MG63 (cell line): ENCODE measurements at regions not wholly inside any gene's neighbourhood (a gene's known extent, or its start where the extent isn't known, plus 50 kb on each side); places are given as distances from the start of the nearest gene placed in this dataset.

Source experiments
- DNase-seq: peaks from one replicate; pipeline ENCODE4 v3.0.0-alpha.2; 2020
- H3K27me3 ChIP-seq: fragments of 250-450 bp; sonication (Bioruptor Pico); 2 replicates; pipeline ENCODE4 v1.5.1; 2020; ENCODE audit warnings: mild to moderate bottlenecking, moderate library complexity
- H3K36me3 ChIP-seq: fragments of 250-450 bp; sonication (Bioruptor Pico); 2 replicates; pipeline ENCODE4 v1.5.1; 2020; ENCODE audit warnings: mild to moderate bottlenecking, moderate library complexity
- H3K4me3 ChIP-seq: fragments of 250-450 bp; sonication (Bioruptor Pico); 2 replicates; pipeline ENCODE4 v1.5.1; 2020; ENCODE audit warnings: mild to moderate bottlenecking, moderate library complexity
- H3K9me3 ChIP-seq: fragments of 250-450 bp; sonication (Bioruptor Pico); 2 replicates; pipeline ENCODE4 v1.5.1; 2020; ENCODE audit warnings: mild to moderate bottlenecking, moderate library complexity

DNA sequence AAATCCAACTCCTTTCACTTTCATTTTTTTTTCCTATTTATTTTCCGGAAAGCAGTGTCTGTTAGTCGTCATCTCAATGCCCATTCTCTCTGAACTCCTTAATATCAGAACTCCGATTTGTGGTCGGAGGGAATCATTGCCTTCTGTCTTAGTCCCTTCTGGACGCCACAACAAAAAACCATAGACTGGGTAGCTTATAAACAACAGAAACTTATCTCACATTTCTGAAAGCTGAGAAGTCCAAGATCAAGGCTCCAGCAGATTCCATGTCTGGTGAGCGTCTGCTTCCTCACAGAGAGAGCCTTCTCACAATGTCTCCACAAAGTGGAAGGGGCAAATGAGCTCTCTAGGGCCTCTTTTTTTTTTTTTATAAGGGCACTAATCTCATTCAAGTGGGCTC lies 296.6 kb upstream of the CDH11 start:
- no peaks in the 10 kb centered on the region for H3K27me3 ChIP-seq
- no peaks in the 10 kb centered on the region for H3K9me3 ChIP-seq
- H3K4me3 ChIP-seq = no peak overlapping the region
- H3K36me3 ChIP-seq = no peaks in the 10 kb centered on the region
- DNase-seq = no peak

DNA sequence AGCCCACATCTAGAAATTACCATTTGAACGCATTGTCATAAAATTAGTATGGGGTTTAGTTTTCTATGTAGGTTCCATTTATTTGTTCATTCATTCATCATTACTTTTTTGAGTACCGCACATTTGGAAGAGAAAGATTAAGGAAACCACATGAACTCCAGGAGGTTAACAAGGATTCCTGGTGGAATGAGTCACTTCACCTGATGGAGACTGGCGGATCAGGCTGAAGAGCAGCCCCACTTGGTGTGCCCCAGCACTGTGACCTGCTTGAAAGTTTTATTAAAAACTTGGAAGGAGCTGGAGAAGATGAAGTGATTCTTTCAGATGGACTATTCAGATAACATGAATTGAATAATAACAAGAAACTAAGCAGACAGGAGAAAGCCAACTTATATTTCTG lies 293.6 kb upstream of the CDH11 start:
- H3K36me3 ChIP-seq = no peaks in the 10 kb centered on the region
- H3K4me3 ChIP-seq = no peak overlapping the region
- no peaks in the 10 kb centered on the region for H3K9me3 ChIP-seq
- H3K27me3 ChIP-seq = no peaks in the 10 kb centered on the region
- DNase-seq = no peak

DNA sequence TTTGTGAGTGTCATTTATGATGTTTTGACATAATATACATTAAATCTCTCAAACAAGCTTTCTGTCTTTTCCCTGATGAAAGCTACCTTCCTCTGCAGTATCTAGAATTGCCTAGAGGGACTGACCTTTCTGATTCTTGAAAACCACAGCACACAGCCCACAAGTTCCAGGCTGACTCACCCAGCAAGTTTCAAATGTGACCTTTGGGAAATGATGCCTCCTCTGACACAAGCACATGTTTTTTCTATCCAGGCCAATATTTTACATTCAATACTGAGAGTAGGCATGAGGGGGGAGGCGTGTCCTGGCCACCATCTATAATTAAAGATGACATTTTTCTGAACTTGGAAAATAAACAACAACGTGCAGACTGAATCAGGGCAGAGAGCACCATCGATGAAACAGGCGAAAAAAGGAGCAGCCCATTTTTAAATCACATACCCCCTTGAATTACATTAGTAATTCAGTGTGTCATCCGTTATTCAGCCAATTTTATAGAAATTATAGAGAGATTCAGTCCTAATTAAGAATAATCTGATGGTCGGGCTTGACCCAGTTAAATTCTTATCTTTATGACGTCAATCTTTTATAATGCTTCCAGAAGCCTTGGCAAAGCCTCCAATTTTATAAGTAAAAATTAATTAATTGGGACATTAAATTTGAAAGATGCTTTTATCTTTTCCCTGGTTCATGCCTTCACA lies 292.6 kb upstream of the CDH11 start:
- Histone ChIP-seq H3K27me3 (no peaks in the 10 kb centered on the region), H3K36me3 (no peaks in the 10 kb centered on the region), H3K4me3 (no peak overlapping the region), H3K9me3 (no peaks in the 10 kb centered on the region)
- DNase-seq = peak; percentile 51

DNA sequence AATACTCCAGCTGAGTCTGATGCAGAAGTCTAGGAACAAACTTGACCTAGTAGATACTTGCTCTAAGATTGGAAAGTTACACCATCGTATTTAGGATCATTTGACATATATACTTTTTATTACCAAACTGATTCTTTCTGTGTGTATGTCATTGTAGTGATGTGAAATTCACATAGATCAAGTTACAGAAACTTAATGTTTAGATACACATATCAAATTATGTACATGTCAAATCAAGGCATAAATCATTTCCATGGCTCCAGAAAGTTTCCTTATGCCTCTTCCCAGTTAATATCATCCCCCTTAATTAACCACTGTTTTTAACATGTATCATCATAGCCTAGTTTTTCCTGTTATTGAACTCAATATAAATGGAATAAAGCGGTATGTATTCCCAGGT lies 292.0 kb upstream of the CDH11 start:
- Histone ChIP-seq H3K27me3 (no peaks in the 10 kb centered on the region), H3K4me3 (no peak overlapping the region), H3K9me3 (no peaks in the 10 kb centered on the region), H3K36me3 (no peaks in the 10 kb centered on the region)
- no peak for DNase-seq

DNA sequence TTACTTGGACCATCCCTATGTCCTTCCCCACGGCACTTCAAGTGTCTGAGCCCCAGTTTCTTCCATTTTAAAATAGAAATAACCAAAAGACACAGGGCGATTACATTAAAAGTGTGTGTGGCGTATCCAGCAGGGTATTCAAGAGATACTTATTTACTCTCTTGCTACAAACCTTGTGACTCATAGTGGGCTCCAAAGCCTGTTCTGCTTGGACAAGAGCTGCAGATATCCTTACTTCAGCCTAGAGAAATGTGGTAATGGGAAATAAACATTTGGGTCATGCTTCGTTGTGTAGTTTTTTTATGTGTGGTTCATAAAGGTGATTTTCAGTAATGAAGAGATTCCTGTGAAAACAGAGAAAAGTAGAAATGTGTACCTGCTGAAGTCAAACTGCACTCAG lies 288.9 kb upstream of the CDH11 start:
- no peaks in the 10 kb centered on the region for H3K9me3 ChIP-seq
- DNase-seq = peak; percentile 9
- H3K27me3 ChIP-seq = no peaks in the 10 kb centered on the region
- H3K4me3 ChIP-seq = no peak overlapping the region
- H3K36me3 ChIP-seq = no peaks in the 10 kb centered on the region

DNA sequence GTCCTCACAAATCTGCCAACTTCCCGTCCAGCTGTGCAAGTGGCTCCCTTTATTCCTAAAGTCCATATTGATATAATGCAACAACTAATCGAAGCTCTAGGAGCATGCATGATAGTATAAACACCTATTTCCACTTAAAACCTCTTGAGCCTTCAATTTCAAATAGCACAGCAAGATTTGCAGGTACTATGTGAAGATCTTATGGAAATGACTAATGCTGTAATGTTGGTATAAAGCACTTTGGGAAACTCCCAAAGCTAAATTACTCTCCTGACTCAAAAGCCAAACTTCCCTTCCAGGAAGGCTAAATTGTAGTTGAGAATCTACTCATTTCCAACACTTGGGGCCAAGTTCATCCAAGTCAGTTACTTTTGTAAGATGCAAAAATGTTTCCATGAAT lies 287.6 kb upstream of the CDH11 start:
- DNase-seq = no peak
- no peaks in the 10 kb centered on the region for H3K9me3 ChIP-seq
- H3K4me3 ChIP-seq = no peak overlapping the region
- no peaks in the 10 kb centered on the region for H3K27me3 ChIP-seq
- H3K36me3 ChIP-seq = no peaks in the 10 kb centered on the region

DNA sequence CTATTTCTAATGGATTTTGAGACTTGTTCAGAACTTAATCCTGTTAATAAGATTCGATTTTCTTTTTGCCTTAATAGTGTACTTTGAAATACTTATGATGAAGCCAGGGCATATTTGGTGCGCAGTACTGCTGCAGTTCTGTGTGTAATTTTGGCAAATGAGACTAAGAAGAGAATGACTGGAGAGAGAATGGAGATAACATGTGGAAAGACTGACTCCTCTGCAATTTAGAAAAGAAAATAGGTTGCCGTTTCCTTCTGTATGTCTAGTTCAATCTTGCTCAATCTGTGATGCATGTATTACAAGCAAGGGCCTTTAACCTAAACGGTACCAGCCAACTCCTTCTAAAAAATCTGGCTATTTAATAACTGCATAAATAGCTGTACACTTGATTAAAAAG lies 285.1 kb upstream of the CDH11 start:
- DNase-seq = no peak
- Histone ChIP-seq H3K27me3 (no peaks in the 10 kb centered on the region), H3K4me3 (no peak overlapping the region), H3K9me3 (no peaks in the 10 kb centered on the region), H3K36me3 (no peaks in the 10 kb centered on the region)

DNA sequence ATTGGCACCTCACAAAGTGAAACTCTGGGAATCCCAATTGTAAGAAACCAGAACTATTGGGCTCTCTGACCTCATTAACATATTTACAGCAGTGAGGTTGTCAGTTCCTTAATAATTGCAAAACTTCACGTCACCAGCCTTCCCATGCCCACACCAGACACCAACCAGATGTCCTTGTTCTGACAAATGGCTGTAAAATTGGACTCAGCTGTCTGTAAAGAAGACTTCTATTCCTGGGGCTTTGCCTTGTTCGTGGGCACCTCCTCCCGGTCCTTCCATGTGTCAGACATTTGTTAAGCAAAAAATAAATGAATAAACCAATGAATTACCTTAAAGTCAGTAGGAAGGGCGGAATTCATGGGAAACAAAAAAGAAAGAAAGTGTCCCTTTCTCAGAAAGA lies 284.3 kb upstream of the CDH11 start:
- Histone ChIP-seq H3K36me3 (no peaks in the 10 kb centered on the region), H3K27me3 (no peaks in the 10 kb centered on the region), H3K9me3 (no peaks in the 10 kb centered on the region), H3K4me3 (no peak overlapping the region)
- DNase-seq = no peak

DNA sequence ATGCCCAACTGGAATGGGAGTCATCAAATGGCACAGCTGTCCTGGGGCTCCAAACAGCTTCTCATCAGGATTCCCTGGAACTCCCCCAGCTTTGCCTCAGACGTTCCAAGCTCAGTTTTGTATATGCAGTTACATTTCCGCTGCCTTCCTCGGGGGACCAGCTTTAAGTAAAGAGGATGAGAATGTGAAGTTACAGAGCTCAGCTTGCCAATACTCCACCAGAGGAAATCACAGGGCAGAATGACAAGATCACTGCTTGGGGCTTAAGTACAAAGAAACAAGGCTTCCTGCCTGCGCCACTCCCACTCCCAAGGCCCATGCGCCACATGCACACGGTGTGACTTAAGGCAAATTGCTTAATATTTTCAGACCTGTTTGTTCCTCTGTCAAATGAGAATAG lies 272.4 kb upstream of the CDH11 start:
- no peaks in the 10 kb centered on the region for H3K27me3 ChIP-seq

DNA sequence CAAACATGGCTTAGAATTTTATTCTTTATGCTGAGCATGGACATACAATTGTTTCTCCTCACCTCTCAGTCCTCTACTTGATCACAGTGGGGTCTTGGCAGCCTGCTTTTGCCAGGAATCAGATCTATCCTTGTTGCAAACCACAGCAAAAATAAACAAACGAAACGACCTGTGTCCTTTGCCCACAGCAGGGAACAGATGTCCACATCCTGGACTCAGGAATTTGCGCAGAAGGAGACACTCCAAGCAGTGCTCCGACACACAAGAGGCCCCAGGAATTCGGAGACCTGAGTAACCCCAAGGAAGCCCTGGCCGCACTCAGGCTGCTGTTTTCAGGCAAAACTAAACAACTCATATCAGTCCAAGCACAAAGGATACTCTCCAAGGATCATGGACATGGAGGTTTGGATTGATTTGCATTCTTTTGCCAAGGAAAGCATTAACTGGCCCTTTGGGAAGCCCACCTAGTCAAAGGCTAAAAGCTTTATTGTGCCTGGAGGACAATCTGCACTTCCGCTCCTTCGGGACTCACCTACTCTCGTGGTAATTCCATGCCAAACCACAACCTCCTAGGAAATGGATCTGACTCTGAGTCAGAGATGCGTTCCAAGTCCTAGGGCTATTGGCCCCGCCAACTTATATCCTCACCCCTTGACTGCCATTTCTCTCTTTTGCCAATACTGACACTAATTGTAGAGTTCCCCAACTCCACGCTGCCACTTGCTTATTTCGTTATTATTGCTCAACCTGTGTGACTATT lies 271.1 kb upstream of the CDH11 start:
- Histone ChIP-seq H3K27me3 (no peaks in the 10 kb centered on the region), H3K36me3 (no peaks in the 10 kb centered on the region), H3K9me3 (no peaks in the 10 kb centered on the region), H3K4me3 (no peak overlapping the region)
- DNase-seq = peak; percentile 25

More for the DNA sequence above, 272.4 kb upstream of the CDH11 start:
- H3K36me3 ChIP-seq = no peaks in the 10 kb centered on the region
- H3K9me3 ChIP-seq = no peaks in the 10 kb centered on the region
- DNase-seq = no peak
- no peak overlapping the region for H3K4me3 ChIP-seq

DNA sequence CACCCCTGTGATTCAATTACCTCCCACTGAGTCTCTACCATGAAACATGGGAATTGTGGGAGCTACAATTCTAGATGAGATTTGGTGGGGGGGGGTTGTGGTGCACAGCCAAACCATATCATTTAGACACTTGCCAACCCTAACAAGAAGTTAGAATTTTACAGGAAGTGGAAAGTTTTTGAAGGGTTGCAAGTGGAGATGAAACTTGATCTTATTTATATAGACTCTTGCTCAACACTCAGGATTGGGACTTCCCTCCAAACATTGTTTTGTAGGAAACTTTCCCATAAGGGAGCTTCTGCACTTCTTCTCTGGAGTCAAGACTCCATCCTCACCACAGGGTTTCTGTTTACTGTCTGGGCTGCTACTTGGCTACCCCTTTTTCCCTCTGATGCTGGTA lies 266.7 kb upstream of the CDH11 start:
- no peaks in the 10 kb centered on the region for H3K27me3 ChIP-seq
- DNase-seq = no peak
- no peaks in the 10 kb centered on the region for H3K36me3 ChIP-seq
- no peaks in the 10 kb centered on the region for H3K9me3 ChIP-seq
- no peak overlapping the region for H3K4me3 ChIP-seq

DNA sequence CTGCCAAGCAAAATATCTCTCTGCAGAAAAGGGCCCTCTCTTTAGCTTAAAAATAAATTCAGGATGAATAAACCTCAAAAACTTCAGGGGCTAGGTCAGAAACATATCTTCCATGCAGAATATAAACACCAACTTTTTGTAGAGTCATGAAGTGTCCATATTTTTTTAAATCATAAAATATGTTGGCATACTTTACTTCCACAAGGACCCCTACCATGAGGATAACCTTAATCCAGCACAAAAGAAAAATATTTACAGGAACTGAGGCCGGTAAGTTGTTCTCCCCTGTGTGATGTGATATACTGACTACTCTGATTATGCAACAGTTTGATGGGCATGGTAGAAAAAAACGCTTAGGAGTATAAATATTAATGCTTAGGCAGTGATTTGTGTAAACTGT lies 264.8 kb upstream of the CDH11 start:
- no peak for DNase-seq
- no peaks in the 10 kb centered on the region for H3K9me3 ChIP-seq
- H3K36me3 ChIP-seq = no peaks in the 10 kb centered on the region
- H3K4me3 ChIP-seq = no peak overlapping the region
- H3K27me3 ChIP-seq = no peaks in the 10 kb centered on the region

DNA sequence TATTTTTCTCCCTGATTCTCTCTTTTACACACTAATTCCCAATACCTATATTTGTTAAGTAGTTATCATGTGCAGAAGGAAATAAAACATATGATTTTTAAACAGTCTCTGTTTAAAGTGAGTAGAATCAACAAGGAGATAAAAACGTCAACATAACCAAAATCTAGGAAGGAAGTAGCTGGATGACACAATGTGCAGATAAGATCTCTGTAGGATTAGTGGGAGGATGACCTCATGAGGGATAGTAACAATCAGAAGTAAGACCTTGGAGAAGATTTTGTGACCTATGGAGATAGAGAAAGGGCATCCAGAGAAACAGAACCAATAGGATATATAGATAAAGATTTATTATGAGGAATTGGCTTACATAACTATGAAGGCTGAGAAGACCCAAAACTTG lies 262.6 kb upstream of the CDH11 start:
- Histone ChIP-seq H3K9me3 (no peaks in the 10 kb centered on the region), H3K36me3 (no peaks in the 10 kb centered on the region), H3K4me3 (no peak overlapping the region), H3K27me3 (no peaks in the 10 kb centered on the region)
- DNase-seq = no peak

DNA sequence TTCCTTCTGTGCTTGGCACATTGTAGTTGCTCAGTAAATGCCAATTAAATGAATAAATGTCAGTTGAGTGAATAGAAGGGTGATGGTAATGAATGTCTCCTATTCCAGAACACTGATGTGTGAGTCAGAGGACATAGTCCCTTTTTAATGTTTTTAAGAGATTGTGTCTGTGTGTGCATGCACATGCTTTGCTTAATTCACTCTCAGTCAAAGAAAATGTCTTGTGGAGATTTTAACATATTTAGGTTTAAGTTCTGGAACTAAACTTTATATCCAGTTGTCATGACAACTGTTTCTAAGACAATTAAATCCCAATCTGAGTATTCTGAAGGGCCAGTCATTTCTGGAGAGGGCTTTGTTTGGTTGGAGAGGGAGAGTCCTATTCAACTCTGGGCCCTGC lies 255.3 kb upstream of the CDH11 start:
- Histone ChIP-seq H3K27me3 (no peaks in the 10 kb centered on the region), H3K36me3 (no peaks in the 10 kb centered on the region), H3K4me3 (no peak overlapping the region), H3K9me3 (no peaks in the 10 kb centered on the region)
- no peak for DNase-seq

DNA sequence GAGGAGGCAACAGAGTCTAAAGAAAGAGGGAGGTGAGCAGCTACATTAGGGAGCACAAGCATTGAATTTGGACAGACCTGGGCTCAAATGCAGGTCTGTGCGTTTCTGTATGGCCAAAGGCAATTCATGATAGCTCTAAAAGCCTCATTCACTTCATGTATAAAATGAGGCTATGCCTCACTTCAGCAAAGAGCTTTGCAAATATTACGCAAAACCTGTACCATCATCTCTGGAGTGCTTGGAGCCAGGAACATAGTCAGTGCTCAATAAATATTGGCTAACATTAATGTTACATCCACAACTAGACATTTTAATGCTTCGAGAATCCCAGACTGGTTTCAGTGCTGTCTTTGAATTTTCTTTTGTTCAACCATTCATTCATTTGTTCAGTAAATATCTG lies 254.7 kb upstream of the CDH11 start:
- Histone ChIP-seq H3K4me3 (no peak overlapping the region), H3K27me3 (no peaks in the 10 kb centered on the region), H3K36me3 (no peaks in the 10 kb centered on the region), H3K9me3 (no peaks in the 10 kb centered on the region)
- no peak for DNase-seq

DNA sequence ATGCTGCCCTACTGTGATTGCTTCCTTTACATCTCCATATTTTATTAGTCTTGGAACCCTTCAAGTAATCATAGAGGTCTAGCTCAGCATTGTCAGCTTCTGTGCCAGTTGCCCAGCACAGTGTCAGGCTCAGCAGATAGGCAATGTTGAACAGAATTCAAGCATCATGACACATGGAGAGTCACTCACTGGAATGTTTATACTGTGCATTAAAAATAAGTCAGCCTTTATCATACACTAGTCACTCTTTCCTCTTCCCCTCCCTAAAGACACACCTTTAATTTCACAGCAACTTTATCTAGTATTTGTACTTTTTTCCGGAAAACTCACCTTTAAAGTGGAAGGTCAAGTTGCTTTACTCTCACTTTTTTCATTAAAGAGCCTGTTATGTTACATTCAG lies 253.8 kb upstream of the CDH11 start:
- DNase-seq = peak; percentile 46

DNA sequence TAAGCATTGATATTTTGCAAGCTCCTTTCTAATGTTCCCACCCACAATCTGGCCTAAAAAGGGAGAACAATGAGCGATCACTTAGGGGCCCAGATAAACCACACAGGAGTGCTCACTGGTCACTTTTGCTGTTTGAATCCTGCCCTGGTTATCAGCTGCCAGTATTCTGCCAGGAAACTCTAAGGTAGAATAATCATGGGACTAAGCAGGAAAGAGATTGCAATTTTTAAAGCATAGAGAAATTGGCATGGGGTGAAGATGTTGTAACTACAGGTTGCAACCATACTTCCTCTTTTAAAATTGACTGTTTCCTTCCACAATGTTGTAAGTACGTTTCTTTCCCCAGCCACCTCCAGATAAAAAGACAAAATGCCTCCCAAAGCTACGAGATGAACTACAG lies 251.2 kb upstream of the CDH11 start:
- no peaks in the 10 kb centered on the region for H3K27me3 ChIP-seq
- H3K36me3 ChIP-seq = no peaks in the 10 kb centered on the region
- H3K9me3 ChIP-seq = no peaks in the 10 kb centered on the region
- no peak overlapping the region for H3K4me3 ChIP-seq
- no peak for DNase-seq

More for the DNA sequence above, 253.8 kb upstream of the CDH11 start:
- Histone ChIP-seq H3K9me3 (no peaks in the 10 kb centered on the region), H3K27me3 (no peaks in the 10 kb centered on the region), H3K36me3 (no peaks in the 10 kb centered on the region), H3K4me3 (no peak overlapping the region)

DNA sequence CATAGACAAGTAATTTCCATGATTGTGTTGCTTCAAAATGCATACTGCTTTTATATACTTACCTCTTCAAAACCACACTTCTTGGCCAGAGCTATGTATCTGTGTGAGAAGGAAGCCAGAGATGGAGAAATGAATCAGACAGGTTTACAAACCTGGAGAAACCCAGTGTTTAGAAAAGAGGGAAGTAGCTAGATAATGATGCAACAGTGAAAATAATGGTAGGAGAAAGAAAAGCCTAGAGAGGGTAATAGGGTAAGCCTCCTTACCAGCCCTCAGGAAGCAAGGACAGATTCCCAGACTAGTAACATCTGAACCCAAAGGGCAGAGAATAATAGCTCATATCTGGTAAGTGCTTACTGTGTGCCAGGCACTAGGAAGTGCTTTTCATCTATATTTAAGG lies 250.3 kb upstream of the CDH11 start:
- H3K9me3 ChIP-seq = no peaks in the 10 kb centered on the region
- no peak overlapping the region for H3K4me3 ChIP-seq
- H3K36me3 ChIP-seq = no peaks in the 10 kb centered on the region
- DNase-seq = no peak
- no peaks in the 10 kb centered on the region for H3K27me3 ChIP-seq
